ENCODE measurements at regions not wholly inside any gene's neighbourhood (a gene's known extent, or its start where the extent isn't known, plus 50 kb on each side); places are given as distances from the start of the nearest gene placed in this dataset.

DNA sequence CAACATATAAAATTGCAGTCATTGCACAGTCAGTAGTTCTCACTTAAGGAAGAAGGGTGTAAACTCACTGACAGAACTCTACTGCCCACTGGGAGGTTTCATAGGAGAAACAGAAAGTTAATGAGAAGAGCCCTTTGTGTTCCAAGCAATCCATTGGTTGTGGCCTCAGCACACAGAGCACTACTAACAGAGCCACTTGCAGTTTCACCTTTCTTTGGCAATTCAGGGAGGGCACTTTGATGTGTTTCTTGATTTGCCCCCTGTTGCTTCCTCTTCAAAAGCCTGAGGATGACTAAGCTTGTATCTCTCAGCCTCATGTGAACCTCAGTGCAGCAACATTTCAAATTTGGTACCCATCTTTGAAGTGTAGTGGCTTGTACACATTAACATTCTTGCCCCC lies 409.4 kb downstream of the DMRTA1 start:
- H3K9me3 Mint-ChIP-seq = peaks cover 16% of the 10 kb centered on the region
- H3K36me3 Mint-ChIP-seq = no peaks in the 10 kb centered on the region
- DNase-seq (ENCODE audit: low spot score in 2 of 2, unreplicated experiment in 2 of 2) = no peak
- TF ChIP-seq, protein P1, sequence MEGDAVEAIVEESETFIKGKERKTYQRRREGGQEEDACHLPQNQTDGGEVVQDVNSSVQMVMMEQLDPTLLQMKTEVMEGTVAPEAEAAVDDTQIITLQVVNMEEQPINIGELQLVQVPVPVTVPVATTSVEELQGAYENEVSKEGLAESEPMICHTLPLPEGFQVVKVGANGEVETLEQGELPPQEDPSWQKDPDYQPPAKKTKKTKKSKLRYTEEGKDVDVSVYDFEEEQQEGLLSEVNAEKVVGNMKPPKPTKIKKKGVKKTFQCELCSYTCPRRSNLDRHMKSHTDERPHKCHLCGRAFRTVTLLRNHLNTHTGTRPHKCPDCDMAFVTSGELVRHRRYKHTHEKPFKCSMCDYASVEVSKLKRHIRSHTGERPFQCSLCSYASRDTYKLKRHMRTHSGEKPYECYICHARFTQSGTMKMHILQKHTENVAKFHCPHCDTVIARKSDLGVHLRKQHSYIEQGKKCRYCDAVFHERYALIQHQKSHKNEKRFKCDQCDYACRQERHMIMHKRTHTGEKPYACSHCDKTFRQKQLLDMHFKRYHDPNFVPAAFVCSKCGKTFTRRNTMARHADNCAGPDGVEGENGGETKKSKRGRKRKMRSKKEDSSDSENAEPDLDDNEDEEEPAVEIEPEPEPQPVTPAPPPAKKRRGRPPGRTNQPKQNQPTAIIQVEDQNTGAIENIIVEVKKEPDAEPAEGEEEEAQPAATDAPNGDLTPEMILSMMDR (IDR thresholded peaks at IDR 0.05; ENCODE audit: unreplicated experiment) = no peak
- H3K4me3 Mint-ChIP-seq = no peak overlapping the region
- H3K27me3 Mint-ChIP-seq (ENCODE audit: low read depth) = no peaks in the 10 kb centered on the region
- no peak overlapping the region for H3K27ac Mint-ChIP-seq
- no peaks in the 10 kb centered on the region for H3K4me1 Mint-ChIP-seq

DNA sequence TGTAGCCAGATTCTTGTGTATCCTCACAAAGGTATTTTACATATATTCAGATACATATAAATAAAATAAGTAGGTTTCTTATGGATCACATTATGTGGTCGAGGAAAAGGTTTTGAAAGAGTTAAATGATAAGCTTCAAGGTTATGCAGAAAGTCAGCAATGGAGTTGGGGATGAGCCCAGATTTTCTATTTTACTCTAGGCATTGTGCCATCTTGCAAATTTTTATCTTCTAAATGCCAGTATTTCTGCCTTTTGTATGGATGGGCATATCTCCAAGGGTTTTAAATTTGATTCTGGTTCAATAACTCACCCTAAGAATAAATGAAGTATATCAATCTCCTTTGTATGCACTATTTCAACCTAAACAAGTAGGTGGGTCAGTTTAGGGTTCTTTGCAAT lies 410.7 kb downstream of the DMRTA1 start:
- Mint-ChIP-seq H3K36me3 (no peaks in the 10 kb centered on the region), H3K4me3 (no peak overlapping the region), H3K27ac (no peak overlapping the region), H3K9me3 (peaks cover 24% of the 10 kb centered on the region), H3K4me1 (no peaks in the 10 kb centered on the region), H3K27me3 (ENCODE audit: low read depth) (no peaks in the 10 kb centered on the region)
- no peak for DNase-seq (ENCODE audit: low spot score in 2 of 2, unreplicated experiment in 2 of 2)
- TF ChIP-seq, protein P1 (IDR thresholded peaks at IDR 0.05; ENCODE audit: unreplicated experiment) = no peak

DNA sequence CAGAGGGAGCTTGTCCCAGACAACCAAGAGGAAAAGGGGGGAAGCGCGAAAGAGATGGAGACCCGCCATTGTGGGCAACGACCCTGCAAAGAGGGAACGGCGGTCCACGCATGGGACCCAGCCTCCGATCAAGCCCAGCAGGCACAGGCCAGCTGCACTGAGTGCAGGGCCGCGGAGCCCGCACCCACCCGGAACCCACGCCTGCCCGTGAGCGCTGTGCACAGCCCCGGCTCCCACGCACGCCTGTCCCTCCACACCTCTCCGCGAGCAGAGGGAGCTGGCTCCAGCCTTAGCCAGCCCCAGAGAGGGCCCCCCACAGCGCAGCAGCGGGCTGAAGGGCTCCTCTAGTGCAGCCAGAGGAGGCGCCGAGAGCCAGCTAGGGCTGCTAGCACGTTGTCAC lies 416.5 kb downstream of the DMRTA1 start:
- TF ChIP-seq, protein P1 (IDR thresholded peaks at IDR 0.05; ENCODE audit: unreplicated experiment) = no peak
- Mint-ChIP-seq H3K4me3 (no peak overlapping the region), H3K36me3 (no peaks in the 10 kb centered on the region), H3K27ac (no peak overlapping the region), H3K9me3 (peaks cover 28% of the 10 kb centered on the region), H3K27me3 (ENCODE audit: low read depth) (no peaks in the 10 kb centered on the region), H3K4me1 (no peaks in the 10 kb centered on the region)
- no peak for DNase-seq (ENCODE audit: low spot score in 2 of 2, unreplicated experiment in 2 of 2)

DNA sequence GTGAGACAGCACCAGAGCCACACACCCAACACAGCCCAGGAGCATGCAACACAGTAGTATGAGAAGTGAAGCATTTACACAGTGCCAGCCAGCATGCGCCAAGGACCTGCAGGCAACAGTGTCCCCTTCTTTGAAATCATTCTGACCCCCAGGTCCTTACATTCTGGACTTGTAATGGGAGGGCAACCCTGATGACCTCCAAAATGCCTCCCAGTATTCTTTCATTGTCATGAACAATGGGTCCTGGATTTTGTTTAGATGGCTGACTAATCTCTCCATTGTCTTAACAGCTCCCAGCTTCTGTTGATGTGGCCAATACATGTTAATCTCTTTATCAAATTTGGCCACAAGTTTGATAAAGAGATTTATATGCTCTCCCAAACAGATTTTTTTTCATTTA lies 417.1 kb downstream of the DMRTA1 start:
- no peaks in the 10 kb centered on the region for H3K36me3 Mint-ChIP-seq
- DNase-seq (ENCODE audit: low spot score in 2 of 2, unreplicated experiment in 2 of 2) = no peak
- H3K9me3 Mint-ChIP-seq = peaks cover 28% of the 10 kb centered on the region
- H3K4me3 Mint-ChIP-seq = no peak overlapping the region
- H3K27ac Mint-ChIP-seq = no peak overlapping the region
- no peaks in the 10 kb centered on the region for H3K27me3 Mint-ChIP-seq (ENCODE audit: low read depth)
- no peaks in the 10 kb centered on the region for H3K4me1 Mint-ChIP-seq
- TF ChIP-seq, protein P1 (IDR thresholded peaks at IDR 0.05; ENCODE audit: unreplicated experiment) = no peak

DNA sequence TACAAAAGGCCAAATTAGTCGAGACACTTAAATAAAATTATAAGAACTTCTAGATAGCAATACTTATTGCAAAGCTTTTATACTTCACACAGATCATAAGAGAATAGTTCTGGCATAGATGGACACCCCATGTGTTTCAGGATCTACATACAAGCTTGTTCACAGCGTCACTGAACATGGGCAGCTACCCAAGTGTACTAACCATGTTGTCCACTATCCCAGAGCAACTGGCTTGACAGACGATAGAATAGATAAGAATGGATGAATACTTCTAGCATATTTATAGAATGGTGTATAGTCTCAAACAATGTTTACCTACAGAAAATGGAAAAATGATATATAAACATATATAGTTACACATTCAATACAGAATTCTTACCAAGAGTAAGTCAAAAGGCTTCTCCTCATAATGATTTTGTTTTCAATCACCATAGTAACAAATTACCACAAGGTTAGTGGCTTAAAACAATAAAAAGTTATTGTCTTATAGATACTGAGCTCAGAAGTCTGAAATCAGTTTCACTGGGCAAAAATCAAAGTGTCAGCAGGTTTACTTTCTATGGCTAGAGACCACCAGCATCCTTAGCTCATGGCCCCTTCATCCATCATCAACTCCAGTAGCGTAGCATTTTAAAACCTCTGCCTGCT lies 446.7 kb downstream of the DMRTA1 start:
- no peaks in the 10 kb centered on the region for H3K36me3 Mint-ChIP-seq
- H3K27ac Mint-ChIP-seq = no peak overlapping the region
- TF ChIP-seq, protein P1 (IDR thresholded peaks at IDR 0.05; ENCODE audit: unreplicated experiment) = no peak
- no peak for DNase-seq (ENCODE audit: low spot score in 2 of 2, unreplicated experiment in 2 of 2)
- H3K4me1 Mint-ChIP-seq = no peaks in the 10 kb centered on the region
- no peaks in the 10 kb centered on the region for H3K27me3 Mint-ChIP-seq (ENCODE audit: low read depth)
- no peaks in the 10 kb centered on the region for H3K9me3 Mint-ChIP-seq
- no peak overlapping the region for H3K4me3 Mint-ChIP-seq

DNA sequence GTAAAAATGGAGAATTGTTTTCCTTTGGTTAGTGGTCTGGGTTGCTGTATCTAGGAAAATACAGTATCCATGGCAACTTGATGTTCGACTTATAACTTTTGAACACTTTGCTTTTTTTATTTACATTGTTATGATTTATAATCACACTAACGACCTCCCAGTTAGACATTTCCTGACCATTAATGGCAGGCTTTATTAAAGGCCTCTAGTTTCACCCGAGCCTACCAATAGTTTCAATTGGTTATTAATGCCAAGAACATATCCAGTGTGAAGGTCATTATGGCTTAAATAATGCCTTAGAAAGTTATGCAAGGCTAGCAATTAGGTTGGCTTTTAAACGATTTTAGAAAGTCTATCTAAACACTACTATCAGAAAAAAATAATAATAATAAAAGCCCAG lies 452.0 kb downstream of the DMRTA1 start:
- H3K4me1 Mint-ChIP-seq = no peaks in the 10 kb centered on the region
- no peak overlapping the region for H3K27ac Mint-ChIP-seq
- no peak for DNase-seq (ENCODE audit: low spot score in 2 of 2, unreplicated experiment in 2 of 2)
- H3K36me3 Mint-ChIP-seq = no peaks in the 10 kb centered on the region
- TF ChIP-seq, protein P1 (IDR thresholded peaks at IDR 0.05; ENCODE audit: unreplicated experiment) = no peak
- no peaks in the 10 kb centered on the region for H3K9me3 Mint-ChIP-seq
- no peak overlapping the region for H3K4me3 Mint-ChIP-seq
- H3K27me3 Mint-ChIP-seq (ENCODE audit: low read depth) = no peaks in the 10 kb centered on the region

Measured in mesothelial cell of epicardium (in vitro differentiated cells).